ENCODE measurements at regions not wholly inside any gene's neighbourhood (a gene's known extent, or its start where the extent isn't known, plus 50 kb on each side); places are given as distances from the start of the nearest gene placed in this dataset.

GRCh38 chr2:59920307-59920706 lies 633.1 kb downstream of the BCL11A start:
- ATAC-seq (no peak), DNase-seq (no peak)

- ATAC-seq (no peak), DNase-seq (no peak)
Observed at GRCh38 chr2:59919579-59919978, 633.9 kb downstream of the BCL11A start.

GRCh38 chr2:59912042-59912441 lies 641.4 kb downstream of the BCL11A start:
- ATAC-seq (no peak), DNase-seq (no peak)

- no peak for ATAC-seq
Observed at GRCh38 chr2:59910166-59910565, 643.3 kb downstream of the BCL11A start.

GRCh38 chr2:59909147-59909546 lies 644.3 kb downstream of the BCL11A start:
- no peak for ATAC-seq
- DNase-seq, result no peak

More at GRCh38 chr2:59910166-59910565, 643.3 kb downstream of the BCL11A start:
- no peak for DNase-seq

- no peak for ATAC-seq
- no peak for DNase-seq
Observed at GRCh38 chr2:59905731-59906130, 647.7 kb downstream of the BCL11A start.

GRCh38 chr2:59903994-59904544 lies 649.4 kb downstream of the BCL11A start:
- no peak for ATAC-seq
- no peak for DNase-seq

GRCh38 chr2:59900728-59901452 lies 652.6 kb downstream of the BCL11A start:
- no peak for ATAC-seq
- DNase-seq, result no peak

GRCh38 chr2:59899692-59900091 lies 653.8 kb downstream of the BCL11A start:
- DNase-seq (no peak), ATAC-seq (no peak)

- DNase-seq, result no peak
- no peak for ATAC-seq
Observed at GRCh38 chr2:59896499-59897245, 656.8 kb downstream of the BCL11A start.

- DNase-seq, result no peak
- ATAC-seq, result no peak
Observed at GRCh38 chr2:59893612-59894011, 659.8 kb downstream of the BCL11A start.

- ATAC-seq (no peak), DNase-seq (no peak)
Observed at GRCh38 chr2:59892398-59892797, 661.1 kb downstream of the BCL11A start.

GRCh38 chr2:59889305-59889704 lies 664.1 kb downstream of the BCL11A start:
- no peak for ATAC-seq

GRCh38 chr2:59888706-59889105 lies 664.7 kb downstream of the BCL11A start:
- no peak for ATAC-seq
- DNase-seq, result no peak

More at GRCh38 chr2:59889305-59889704, 664.1 kb downstream of the BCL11A start:
- no peak for DNase-seq

- peak; percentile 36 for DNase-seq
- ATAC-seq, result peak; percentile 91
Observed at GRCh38 chr2:59888015-59888414, 665.4 kb downstream of the BCL11A start.

GRCh38 chr2:59887366-59887765 lies 666.1 kb downstream of the BCL11A start:
- DNase-seq, result no peak
- ATAC-seq, result no peak

GRCh38 chr2:59886759-59887158 lies 666.7 kb downstream of the BCL11A start:
- no peak for ATAC-seq

GRCh38 chr2:59885541-59885940 lies 667.9 kb downstream of the BCL11A start:
- ATAC-seq (no peak), DNase-seq (peak; percentile 11)

More at GRCh38 chr2:59886759-59887158, 666.7 kb downstream of the BCL11A start:
- no peak for DNase-seq

GRCh38 chr2:59884166-59884565 lies 669.3 kb downstream of the BCL11A start:
- no peak for DNase-seq
- no peak for ATAC-seq

GRCh38 chr2:59882822-59883221 lies 670.6 kb downstream of the BCL11A start:
- ATAC-seq (no peak), DNase-seq (no peak)

GRCh38 chr2:59882279-59882678 lies 671.2 kb downstream of the BCL11A start:
- ATAC-seq, result no peak
- DNase-seq, result no peak

GRCh38 chr2:59881218-59881617 lies 672.2 kb downstream of the BCL11A start:
- DNase-seq (no peak), ATAC-seq (no peak)

GRCh38 chr2:59879700-59880131 lies 673.7 kb downstream of the BCL11A start:
- DNase-seq (no peak), ATAC-seq (no peak)

All from stimulated activated naive CD8-positive, alpha-beta T cell treated with anti-CD3 and anti-CD28 coated beads, Interleukin-15, Interleukin-2, amounts not matched to agents 100 U/mL and 50 U/mL, for 24 hours (primary cell).